HEK293 (cell line): ENCODE measurements at regions not wholly inside any gene's neighbourhood (a gene's known extent, or its start where the extent isn't known, plus 50 kb on each side); places are given as distances from the start of the nearest gene placed in this dataset.

Experiments used
- EGR2 ChIP-seq: fragments of 450-650 bp; formaldehyde crosslinking; IDR thresholded peaks from 2 replicates; pipeline ENCODE4 v1.5.1; 2016; ENCODE audit warnings: low read depth, missing biosample characterization, missing genetic modification characterization
- MYNN ChIP-seq: fragments of 450-650 bp; formaldehyde crosslinking; IDR thresholded peaks from 2 replicates; pipeline ENCODE4 v1.5.1; 2016; ENCODE audit warnings: missing biosample characterization, missing genetic modification characterization, borderline replicate concordance
- SP7 ChIP-seq: fragments of 450-650 bp; formaldehyde crosslinking; IDR thresholded peaks from 2 replicates; pipeline ENCODE4 v1.5.1; 2016; ENCODE audit warnings: missing biosample characterization, missing genetic modification characterization
- ZNF132 ChIP-seq: fragments of 450-650 bp; formaldehyde crosslinking; IDR thresholded peaks from 2 replicates; pipeline ENCODE4 v1.5.1; 2017; ENCODE audit warnings: missing biosample characterization, missing genetic modification characterization, borderline replicate concordance
- ZNF19 ChIP-seq: fragments of 450-650 bp; formaldehyde crosslinking; IDR thresholded peaks from 2 replicates; pipeline ENCODE4; 2016; ENCODE audit warnings: missing biosample characterization, missing genetic modification characterization, low read depth
- ZNF211 ChIP-seq: fragments of 450-650 bp; formaldehyde crosslinking; IDR thresholded peaks from 2 replicates; pipeline ENCODE4 v1.5.1; 2016; ENCODE audit warnings: low read depth, missing biosample characterization, missing genetic modification characterization
- ZNF221 ChIP-seq: fragments of 450-650 bp; formaldehyde crosslinking; IDR thresholded peaks from 2 replicates; pipeline ENCODE4 v1.5.1; 2017; ENCODE audit warnings: missing biosample characterization, missing genetic modification characterization, borderline replicate concordance
- ZNF350 ChIP-seq: fragments of 450-650 bp; formaldehyde crosslinking; IDR thresholded peaks from 2 replicates; pipeline ENCODE4 v1.5.0; 2017; ENCODE audit warnings: missing biosample characterization, mild to moderate bottlenecking, missing genetic modification characterization
- ZNF391 ChIP-seq: fragments of 450-650 bp; formaldehyde crosslinking; IDR thresholded peaks from 2 replicates; pipeline ENCODE4 v1.5.1; 2016; ENCODE audit warnings: low read depth, missing biosample characterization, missing genetic modification characterization, borderline replicate concordance
- ZNF394 ChIP-seq: fragments of 450-650 bp; formaldehyde crosslinking; IDR thresholded peaks from 2 replicates; pipeline ENCODE4 v1.5.1; 2016; ENCODE audit warnings: missing biosample characterization, missing genetic modification characterization, mild to moderate bottlenecking, moderate library complexity, borderline replicate concordance
- ZNF48 ChIP-seq: fragments of 450-650 bp; formaldehyde crosslinking; IDR thresholded peaks from 2 replicates; pipeline ENCODE4 v1.5.1; 2016; ENCODE audit warnings: missing biosample characterization, missing genetic modification characterization
- ZNF548 ChIP-seq: fragments of 450-650 bp; formaldehyde crosslinking; IDR thresholded peaks from 2 replicates; pipeline ENCODE4 v1.5.1; 2016; ENCODE audit warnings: missing biosample characterization, missing genetic modification characterization
- ZNF571 ChIP-seq: fragments of 450-650 bp; formaldehyde crosslinking; IDR thresholded peaks from 2 replicates; pipeline ENCODE4 v1.5.0; 2017; ENCODE audit warnings: missing biosample characterization, missing genetic modification characterization
- ZNF610 ChIP-seq: fragments of 450-650 bp; formaldehyde crosslinking; IDR thresholded peaks from 2 replicates; pipeline ENCODE4 v1.5.1; 2016; ENCODE audit warnings: missing biosample characterization, missing genetic modification characterization, borderline replicate concordance
- ZNF626 ChIP-seq: fragments of 450-650 bp; sonication (Bioruptor Pico); formaldehyde crosslinking; IDR thresholded peaks from 2 replicates; pipeline ENCODE4 v1.5.1; 2018; ENCODE audit warnings: missing biosample characterization, missing genetic modification characterization, inconsistent platforms
- ZNF654 ChIP-seq: fragments of 450-650 bp; formaldehyde crosslinking; IDR thresholded peaks from 2 replicates; pipeline ENCODE4 v1.5.1; 2016; ENCODE audit warnings: low read depth, missing biosample characterization, missing genetic modification characterization
- ZNF707 ChIP-seq: fragments of 450-650 bp; formaldehyde crosslinking; IDR thresholded peaks from 2 replicates; pipeline ENCODE4 v1.5.1; 2016; ENCODE audit warnings: missing biosample characterization, missing genetic modification characterization
- TF ChIP-seq, protein P1 (sequence below): fragments of 450-650 bp; formaldehyde crosslinking; IDR thresholded peaks from 2 replicates; pipeline ENCODE4 v1.5.1; 2016; ENCODE audit warnings: missing biosample characterization, missing genetic modification characterization
- TF ChIP-seq, protein P2 (sequence below): fragments of 450-650 bp; formaldehyde crosslinking; IDR thresholded peaks from 2 replicates; pipeline ENCODE4 v1.5.1; 2016; ENCODE audit warnings: missing biosample characterization, missing genetic modification characterization, borderline replicate concordance
- TF ChIP-seq, protein P3 (sequence below): fragments of 450-650 bp; formaldehyde crosslinking; IDR thresholded peaks from 2 replicates; pipeline ENCODE4 v1.5.1; 2016; ENCODE audit warnings: missing biosample characterization, missing genetic modification characterization
- TF ChIP-seq, protein P4 (sequence below): fragments of 450-650 bp; formaldehyde crosslinking; IDR thresholded peaks from 2 replicates; pipeline ENCODE4 v1.5.1; 2016; ENCODE audit warnings: missing biosample characterization, missing genetic modification characterization, low read depth
- TF ChIP-seq, protein P5 (sequence below): fragments of 450-650 bp; formaldehyde crosslinking; IDR thresholded peaks from 2 replicates; pipeline ENCODE4 v1.5.1; 2016; ENCODE audit warnings: missing biosample characterization, missing genetic modification characterization

DNA sequence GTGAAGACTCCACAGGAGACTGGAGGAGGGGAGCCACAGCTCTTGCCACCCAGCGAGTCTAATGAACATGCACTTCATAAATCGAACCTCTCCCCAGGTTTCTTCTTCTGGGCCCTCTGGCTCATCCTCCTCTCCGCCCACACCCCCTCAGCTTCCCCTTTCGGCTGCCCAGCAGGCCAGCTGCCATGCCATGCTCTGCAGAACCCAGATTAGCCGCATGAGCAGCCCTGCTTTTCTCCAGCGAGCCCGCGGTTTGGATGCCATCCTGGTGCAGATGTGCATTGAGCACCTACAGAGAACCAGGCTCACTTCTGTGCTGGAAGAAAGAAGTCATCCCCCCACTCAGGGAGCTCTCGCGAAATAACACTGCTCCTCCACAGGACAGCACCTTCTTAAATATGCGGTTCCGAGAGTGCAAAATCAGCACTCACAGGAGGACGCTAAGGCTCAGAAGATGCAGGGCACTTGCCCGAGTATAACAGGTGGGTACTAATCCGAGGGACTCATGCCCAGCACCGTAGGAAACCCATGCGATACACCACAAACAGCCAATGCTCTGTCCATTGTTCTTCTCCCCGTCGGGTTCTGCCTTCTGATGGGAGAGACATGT lies 143.0 kb upstream of the THBS2 start (continued):
- TF ChIP-seq, protein P1, sequence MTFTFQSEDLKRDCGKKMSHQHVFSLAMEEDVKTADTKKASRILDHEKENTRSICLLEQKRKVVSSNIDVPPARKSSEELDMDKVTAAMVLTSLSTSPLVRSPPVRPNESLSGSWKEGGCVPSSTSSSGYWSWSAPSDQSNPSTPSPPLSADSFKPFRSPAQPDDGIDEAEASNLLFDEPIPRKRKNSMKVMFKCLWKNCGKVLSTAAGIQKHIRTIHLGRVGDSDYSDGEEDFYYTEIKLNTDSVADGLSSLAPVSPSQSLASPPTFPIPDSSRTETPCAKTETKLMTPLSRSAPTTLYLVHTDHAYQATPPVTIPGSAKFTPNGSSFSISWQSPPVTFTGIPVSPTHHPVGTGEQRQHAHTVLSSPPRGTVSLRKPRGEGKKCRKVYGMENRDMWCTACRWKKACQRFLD: no peak
- TF ChIP-seq ZNF626 (tag by site-specific recombination) (no peak), ZNF654 (tag by site-specific recombination) (no peak), SP7 (tag by site-specific recombination) (peak; percentile 28; the same call in 1 of the 2 replicates), ZNF132 (tag by site-specific recombination) (no peak), ZNF19 (no peak), ZNF610 (tag by site-specific recombination) (no peak), ZNF221 (tag by site-specific recombination) (no peak), ZNF48 (tag by site-specific recombination) (no peak), ZNF211 (tag by site-specific recombination) (no peak), ZNF707 (tag by site-specific recombination) (no peak), ZNF571 (tag by site-specific recombination) (no peak), ZNF394 (peak; percentile 53; the same call in 1 of the 2 replicates), EGR2 (tag by site-specific recombination) (no peak), ZNF350 (no peak), MYNN (no peak), ZNF548 (tag by site-specific recombination) (no peak), ZNF391 (tag by site-specific recombination) (no peak)
- TF ChIP-seq, protein P2, sequence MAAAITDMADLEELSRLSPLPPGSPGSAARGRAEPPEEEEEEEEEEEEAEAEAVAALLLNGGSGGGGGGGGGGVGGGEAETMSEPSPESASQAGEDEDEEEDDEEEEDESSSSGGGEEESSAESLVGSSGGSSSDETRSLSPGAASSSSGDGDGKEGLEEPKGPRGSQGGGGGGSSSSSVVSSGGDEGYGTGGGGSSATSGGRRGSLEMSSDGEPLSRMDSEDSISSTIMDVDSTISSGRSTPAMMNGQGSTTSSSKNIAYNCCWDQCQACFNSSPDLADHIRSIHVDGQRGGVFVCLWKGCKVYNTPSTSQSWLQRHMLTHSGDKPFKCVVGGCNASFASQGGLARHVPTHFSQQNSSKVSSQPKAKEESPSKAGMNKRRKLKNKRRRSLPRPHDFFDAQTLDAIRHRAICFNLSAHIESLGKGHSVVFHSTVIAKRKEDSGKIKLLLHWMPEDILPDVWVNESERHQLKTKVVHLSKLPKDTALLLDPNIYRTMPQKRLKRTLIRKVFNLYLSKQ (tag by site-specific recombination): no peak
- TF ChIP-seq, protein P3, sequence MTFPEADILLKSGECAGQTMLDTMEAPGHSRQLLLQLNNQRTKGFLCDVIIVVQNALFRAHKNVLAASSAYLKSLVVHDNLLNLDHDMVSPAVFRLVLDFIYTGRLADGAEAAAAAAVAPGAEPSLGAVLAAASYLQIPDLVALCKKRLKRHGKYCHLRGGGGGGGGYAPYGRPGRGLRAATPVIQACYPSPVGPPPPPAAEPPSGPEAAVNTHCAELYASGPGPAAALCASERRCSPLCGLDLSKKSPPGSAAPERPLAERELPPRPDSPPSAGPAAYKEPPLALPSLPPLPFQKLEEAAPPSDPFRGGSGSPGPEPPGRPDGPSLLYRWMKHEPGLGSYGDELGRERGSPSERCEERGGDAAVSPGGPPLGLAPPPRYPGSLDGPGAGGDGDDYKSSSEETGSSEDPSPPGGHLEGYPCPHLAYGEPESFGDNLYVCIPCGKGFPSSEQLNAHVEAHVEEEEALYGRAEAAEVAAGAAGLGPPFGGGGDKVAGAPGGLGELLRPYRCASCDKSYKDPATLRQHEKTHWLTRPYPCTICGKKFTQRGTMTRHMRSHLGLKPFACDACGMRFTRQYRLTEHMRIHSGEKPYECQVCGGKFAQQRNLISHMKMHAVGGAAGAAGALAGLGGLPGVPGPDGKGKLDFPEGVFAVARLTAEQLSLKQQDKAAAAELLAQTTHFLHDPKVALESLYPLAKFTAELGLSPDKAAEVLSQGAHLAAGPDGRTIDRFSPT (tag by site-specific recombination): peak; percentile 93
- TF ChIP-seq, protein P4, sequence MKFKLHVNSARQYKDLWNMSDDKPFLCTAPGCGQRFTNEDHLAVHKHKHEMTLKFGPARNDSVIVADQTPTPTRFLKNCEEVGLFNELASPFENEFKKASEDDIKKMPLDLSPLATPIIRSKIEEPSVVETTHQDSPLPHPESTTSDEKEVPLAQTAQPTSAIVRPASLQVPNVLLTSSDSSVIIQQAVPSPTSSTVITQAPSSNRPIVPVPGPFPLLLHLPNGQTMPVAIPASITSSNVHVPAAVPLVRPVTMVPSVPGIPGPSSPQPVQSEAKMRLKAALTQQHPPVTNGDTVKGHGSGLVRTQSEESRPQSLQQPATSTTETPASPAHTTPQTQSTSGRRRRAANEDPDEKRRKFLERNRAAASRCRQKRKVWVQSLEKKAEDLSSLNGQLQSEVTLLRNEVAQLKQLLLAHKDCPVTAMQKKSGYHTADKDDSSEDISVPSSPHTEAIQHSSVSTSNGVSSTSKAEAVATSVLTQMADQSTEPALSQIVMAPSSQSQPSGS: no peak
- TF ChIP-seq, protein P5, sequence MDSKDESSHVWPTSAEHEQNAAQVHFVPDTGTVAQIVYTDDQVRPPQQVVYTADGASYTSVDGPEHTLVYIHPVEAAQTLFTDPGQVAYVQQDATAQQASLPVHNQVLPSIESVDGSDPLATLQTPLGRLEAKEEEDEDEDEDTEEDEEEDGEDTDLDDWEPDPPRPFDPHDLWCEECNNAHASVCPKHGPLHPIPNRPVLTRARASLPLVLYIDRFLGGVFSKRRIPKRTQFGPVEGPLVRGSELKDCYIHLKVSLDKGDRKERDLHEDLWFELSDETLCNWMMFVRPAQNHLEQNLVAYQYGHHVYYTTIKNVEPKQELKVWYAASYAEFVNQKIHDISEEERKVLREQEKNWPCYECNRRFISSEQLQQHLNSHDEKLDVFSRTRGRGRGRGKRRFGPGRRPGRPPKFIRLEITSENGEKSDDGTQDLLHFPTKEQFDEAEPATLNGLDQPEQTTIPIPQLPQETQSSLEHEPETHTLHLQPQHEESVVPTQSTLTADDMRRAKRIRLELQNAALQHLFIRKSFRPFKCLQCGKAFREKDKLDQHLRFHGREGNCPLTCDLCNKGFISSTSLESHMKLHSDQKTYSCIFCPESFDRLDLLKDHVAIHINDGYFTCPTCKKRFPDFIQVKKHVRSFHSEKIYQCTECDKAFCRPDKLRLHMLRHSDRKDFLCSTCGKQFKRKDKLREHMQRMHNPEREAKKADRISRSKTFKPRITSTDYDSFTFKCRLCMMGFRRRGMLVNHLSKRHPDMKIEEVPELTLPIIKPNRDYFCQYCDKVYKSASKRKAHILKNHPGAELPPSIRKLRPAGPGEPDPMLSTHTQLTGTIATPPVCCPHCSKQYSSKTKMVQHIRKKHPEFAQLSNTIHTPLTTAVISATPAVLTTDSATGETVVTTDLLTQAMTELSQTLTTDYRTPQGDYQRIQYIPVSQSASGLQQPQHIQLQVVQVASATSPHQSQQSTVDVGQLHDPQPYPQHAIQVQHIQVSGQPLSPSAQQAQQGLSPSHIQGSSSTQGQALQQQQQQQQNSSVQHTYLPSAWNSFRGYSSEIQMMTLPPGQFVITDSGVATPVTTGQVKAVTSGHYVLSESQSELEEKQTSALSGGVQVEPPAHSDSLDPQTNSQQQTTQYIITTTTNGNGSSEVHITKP: peak; percentile 74
